GM18873 (cell line): ENCODE measurements at regions not wholly inside any gene's neighbourhood (a gene's known extent, or its start where the extent isn't known, plus 50 kb on each side); places are given as distances from the start of the nearest gene placed in this dataset.
A peak's percentile ranks its signal among the peaks of the same experiment; 100 is the strongest.
"Not testable (repeated sequence)": the region's sequence is repeated elsewhere in the genome, so short reads cannot be mapped to it uniquely, and the experiment has no call there.

Source experiments
- ATAC-seq: cut with Tn5 transposase; IDR thresholded peaks from one replicate; pipeline ENCODE4 v1.9.1; 2021; ENCODE audit warnings: mild to moderate bottlenecking, moderate library complexity, moderate number of reproducible peaks; ENCODE audit not compliant: unreplicated experiment, low FRiP score

- no peak for ATAC-seq
Measured at GRCh38 chr6:99668036-99668705, 61.5 kb downstream of the PRDM13 start.

GRCh38 chr6:99689916-99690685 is 83.5 kb downstream of the PRDM13 start:
- ATAC-seq: no peak

GRCh38 chr6:99702287-99702686 is 95.7 kb downstream of the PRDM13 start:
- not testable (repeated sequence) for ATAC-seq

GRCh38 chr6:99709062-99709461 is 102.4 kb downstream of the PRDM13 start:
- ATAC-seq: no peak

GRCh38 chr6:99711302-99711701 is 104.7 kb downstream of the PRDM13 start:
- ATAC-seq: no peak

- no peak for ATAC-seq
Measured at GRCh38 chr6:99711925-99712324, 105.3 kb downstream of the PRDM13 start.

- no peak for ATAC-seq
Measured at GRCh38 chr6:99712519-99712918, 105.9 kb downstream of the PRDM13 start.

GRCh38 chr6:99722043-99722442 is 115.4 kb downstream of the PRDM13 start:
- ATAC-seq: not testable (repeated sequence)

- ATAC-seq: not testable (repeated sequence)
Measured at GRCh38 chr6:99730237-99730636, 123.6 kb downstream of the PRDM13 start.

GRCh38 chr6:99736302-99736701 is 129.7 kb downstream of the PRDM13 start:
- no peak for ATAC-seq

- ATAC-seq: no peak
Measured at GRCh38 chr6:99739526-99739925, 132.9 kb downstream of the PRDM13 start.

- no peak for ATAC-seq
Measured at GRCh38 chr6:99741092-99741491, 134.5 kb downstream of the PRDM13 start.

GRCh38 chr6:99743647-99744046 is 137.0 kb downstream of the PRDM13 start:
- no peak for ATAC-seq

GRCh38 chr6:99745651-99746050 is 139.0 kb downstream of the PRDM13 start:
- no peak for ATAC-seq

GRCh38 chr6:99746261-99746895 is 139.7 kb downstream of the PRDM13 start:
- peak; percentile 87 for ATAC-seq

- no peak for ATAC-seq
Measured at GRCh38 chr6:99761711-99762110, 155.1 kb downstream of the PRDM13 start.

- no peak for ATAC-seq
Measured at GRCh38 chr6:99768166-99768565, 161.5 kb downstream of the PRDM13 start.

GRCh38 chr6:99779631-99780555 is 173.3 kb downstream of the PRDM13 start:
- ATAC-seq: no peak

GRCh38 chr6:99780556-99780885 is 173.9 kb downstream of the PRDM13 start:
- ATAC-seq: no peak

GRCh38 chr6:99789767-99790166 is 183.1 kb downstream of the PRDM13 start:
- ATAC-seq: no peak

- no peak for ATAC-seq
Measured at GRCh38 chr6:99790679-99791078, 184.0 kb downstream of the PRDM13 start.
